OCI-LY1 (cell line): ENCODE measurements at regions not wholly inside any gene's neighbourhood (a gene's known extent, or its start where the extent isn't known, plus 50 kb on each side); places are given as distances from the start of the nearest gene placed in this dataset.

Source experiments
- EZH2 ChIP-seq: fragments of 200-600 bp; sonication (generic), shearing (Covaris generic); IDR thresholded peaks from 2 replicates; pipeline ENCODE4 v1.8.0; 2017; ENCODE audit warnings: borderline replicate concordance, mixed run types, mild to moderate bottlenecking, antibody characterized with exemption, low read length, moderate library complexity, mixed read lengths
- TF ChIP-seq, protein P1 (sequence below): fragments of 200-600 bp; sonication (generic), shearing (Covaris generic); IDR thresholded peaks from 2 replicates; pipeline ENCODE4 v1.5.1; 2017; ENCODE audit warnings: mild to moderate bottlenecking, antibody characterized with exemption, low read length, moderate library complexity, mixed read lengths

DNA sequence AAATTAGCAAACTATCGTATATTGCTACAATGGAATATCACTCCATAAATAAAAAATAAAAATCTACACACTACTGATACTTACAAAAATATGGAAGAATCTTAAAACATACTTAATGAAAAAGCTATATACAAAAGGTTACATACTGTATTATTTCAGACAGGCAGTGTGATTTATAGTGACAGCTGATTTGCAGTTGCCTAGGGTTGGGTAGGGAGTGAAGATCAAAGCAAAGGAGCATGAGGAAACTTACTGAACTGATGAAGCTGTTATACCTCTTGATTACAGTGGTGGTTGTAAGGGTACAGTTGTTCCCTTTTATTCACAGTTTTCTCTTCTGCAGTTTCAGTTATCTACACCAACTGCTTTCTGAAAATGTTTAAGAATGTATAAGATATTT lies 62.6 kb downstream of the FSCB start:
- TF ChIP-seq, protein P1, sequence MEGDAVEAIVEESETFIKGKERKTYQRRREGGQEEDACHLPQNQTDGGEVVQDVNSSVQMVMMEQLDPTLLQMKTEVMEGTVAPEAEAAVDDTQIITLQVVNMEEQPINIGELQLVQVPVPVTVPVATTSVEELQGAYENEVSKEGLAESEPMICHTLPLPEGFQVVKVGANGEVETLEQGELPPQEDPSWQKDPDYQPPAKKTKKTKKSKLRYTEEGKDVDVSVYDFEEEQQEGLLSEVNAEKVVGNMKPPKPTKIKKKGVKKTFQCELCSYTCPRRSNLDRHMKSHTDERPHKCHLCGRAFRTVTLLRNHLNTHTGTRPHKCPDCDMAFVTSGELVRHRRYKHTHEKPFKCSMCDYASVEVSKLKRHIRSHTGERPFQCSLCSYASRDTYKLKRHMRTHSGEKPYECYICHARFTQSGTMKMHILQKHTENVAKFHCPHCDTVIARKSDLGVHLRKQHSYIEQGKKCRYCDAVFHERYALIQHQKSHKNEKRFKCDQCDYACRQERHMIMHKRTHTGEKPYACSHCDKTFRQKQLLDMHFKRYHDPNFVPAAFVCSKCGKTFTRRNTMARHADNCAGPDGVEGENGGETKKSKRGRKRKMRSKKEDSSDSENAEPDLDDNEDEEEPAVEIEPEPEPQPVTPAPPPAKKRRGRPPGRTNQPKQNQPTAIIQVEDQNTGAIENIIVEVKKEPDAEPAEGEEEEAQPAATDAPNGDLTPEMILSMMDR, result no peak
- TF ChIP-seq EZH2, result no peak
